CD4-positive, CD25-positive, alpha-beta regulatory T cell (primary cell): ENCODE measurements at regions not wholly inside any gene's neighbourhood (a gene's known extent, or its start where the extent isn't known, plus 50 kb on each side); places are given as distances from the start of the nearest gene placed in this dataset.

ENCODE experiments used
- ATAC-seq, 2 donors: fragments of 150-1000 bp; cut with Tn5 transposase; one replicate each; pipeline ENCODE4 v1.10.0; 2021; ENCODE audit warnings: low read depth in 2 of 2, moderate number of reproducible peaks in 2 of 2, moderate library complexity in 1 of 2
- DNase-seq, 3 donors: peaks; one replicate each; pipeline versions ENCODE4 v3.0.0 to v3.0.0-alpha.2; 2012 to 2022; ENCODE audit warnings: mixed read lengths in 1 of 3
- H3K27ac ChIP-seq: one replicate; pipeline ENCODE4 v1.7.0; 2013; ENCODE audit warnings: mild to moderate bottlenecking, low read length; ENCODE audit not compliant: insufficient read depth, poor library complexity, severe bottlenecking
- H3K27me3 ChIP-seq: one replicate; pipeline ENCODE4 v1.7.0; 2013; ENCODE audit warnings: low read length; ENCODE audit not compliant: control insufficient read depth, insufficient read depth
- H3K36me3 ChIP-seq: one replicate; pipeline ENCODE4 v1.7.0; 2013; ENCODE audit warnings: mild to moderate bottlenecking, low read length, moderate library complexity; ENCODE audit not compliant: control insufficient read depth, insufficient read depth
- H3K4me1 ChIP-seq: 2 replicates; pipeline ENCODE4 v1.7.0; 2013; ENCODE audit warnings: mild to moderate bottlenecking, low read length; ENCODE audit not compliant: insufficient read depth, control insufficient read depth, poor library complexity, severe bottlenecking
- H3K4me3 ChIP-seq: one replicate; pipeline ENCODE4 v1.7.0; 2013; ENCODE audit warnings: low read depth, mild to moderate bottlenecking, low read length, moderate library complexity
- H3K9me3 ChIP-seq, 2 experiments: 1 replicate in 1 of 2; 2 replicates in 1 of 2; pipeline ENCODE4 v1.7.0; 2013; ENCODE audit warnings: low read length in 2 of 2, mild to moderate bottlenecking in 1 of 2, moderate library complexity in 1 of 2; ENCODE audit not compliant: control insufficient read depth in 2 of 2
- H3K27ac Mint-ChIP-seq, 3 donors: one replicate each; pipeline ENCODE4 v1.8.0; 2020 to 2022; ENCODE audit warnings: mild to moderate bottlenecking in 3 of 3, mixed read lengths in 3 of 3, moderate library complexity in 2 of 3
- H3K27me3 Mint-ChIP-seq: one replicate; pipeline ENCODE4 v1.8.0; 2022; ENCODE audit warnings: mild to moderate bottlenecking, mixed read lengths
- H3K36me3 Mint-ChIP-seq: one replicate; pipeline ENCODE4 v1.8.0; 2020; ENCODE audit warnings: mixed read lengths
- H3K4me1 Mint-ChIP-seq, 4 donors: one replicate each; pipeline ENCODE4 v1.8.0; 2020 to 2022; ENCODE audit warnings: mixed read lengths in 4 of 4, mild to moderate bottlenecking in 1 of 4
- H3K4me3 Mint-ChIP-seq, 4 donors: one replicate each; pipeline ENCODE4 v1.8.0; 2020 to 2022; ENCODE audit warnings: mild to moderate bottlenecking in 4 of 4, mixed read lengths in 4 of 4, moderate library complexity in 3 of 4
- H3K9me3 Mint-ChIP-seq, 7 donors: one replicate each; pipeline ENCODE4 v1.8.0; 2020 to 2022; ENCODE audit warnings: mixed read lengths in 7 of 7, mild to moderate bottlenecking in 3 of 7, moderate library complexity in 2 of 7

- Histone ChIP-seq H3K27ac (no peak overlapping the region), H3K36me3 (no peaks in the 10 kb centered on the region), H3K27me3 (peaks cover 5% of the 10 kb centered on the region), H3K4me1 (no peaks in the 10 kb centered on the region), H3K4me3 (no peak overlapping the region), H3K9me3 (no peaks in the 10 kb centered on the region)
- no peak overlapping the region for H3K27ac Mint-ChIP-seq
- H3K4me3 Mint-ChIP-seq, result no peak overlapping the region
- H3K27me3 Mint-ChIP-seq, result peaks cover 9% of the 10 kb centered on the region
- no peaks in the 10 kb centered on the region for H3K4me1 Mint-ChIP-seq
- no peaks in the 10 kb centered on the region for H3K36me3 Mint-ChIP-seq
- DNase-seq, result no peak
- no peak for ATAC-seq
- peaks cover 0 to 2% (median 0%) of the 10 kb centered on the region in 7 donors for H3K9me3 Mint-ChIP-seq
These were observed 496.1 kb downstream of the BCL11B start for GRCh38 chr14:98775892-98776291.

GRCh38 chr14:98782062-98782461, 489.9 kb downstream of the BCL11B start:
- ATAC-seq, result no peak
- Histone ChIP-seq H3K27me3 (peaks cover 4% of the 10 kb centered on the region), H3K27ac (no peak overlapping the region), H3K4me3 (no peak overlapping the region), H3K4me1 (no peaks in the 10 kb centered on the region), H3K9me3 (no peaks in the 10 kb centered on the region), H3K36me3 (no peaks in the 10 kb centered on the region)
- H3K4me1 Mint-ChIP-seq, result no peaks in the 10 kb centered on the region
- peaks cover 0 to 4% (median 0%) of the 10 kb centered on the region in 7 donors for H3K9me3 Mint-ChIP-seq
- peaks cover 4% of the 10 kb centered on the region for H3K36me3 Mint-ChIP-seq
- no peak overlapping the region for H3K27ac Mint-ChIP-seq
- no peak for DNase-seq
- no peak overlapping the region for H3K4me3 Mint-ChIP-seq
- H3K27me3 Mint-ChIP-seq, result peaks cover 4% of the 10 kb centered on the region

- Histone ChIP-seq H3K27ac (no peak overlapping the region), H3K9me3 (no peaks in the 10 kb centered on the region), H3K4me1 (no peaks in the 10 kb centered on the region), H3K27me3 (peaks cover 4% of the 10 kb centered on the region), H3K4me3 (no peak overlapping the region), H3K36me3 (no peaks in the 10 kb centered on the region)
- ATAC-seq (no peak), DNase-seq (no peak)
- Mint-ChIP-seq H3K4me3 (no peak overlapping the region), H3K27me3 (peaks cover 21% of the 10 kb centered on the region), H3K27ac (no peak overlapping the region), H3K9me3 (peaks cover 0 to 6% (median 0%) of the 10 kb centered on the region in 7 donors), H3K4me1 (no peaks in the 10 kb centered on the region), H3K36me3 (peaks cover 4% of the 10 kb centered on the region)
These were observed 486.4 kb downstream of the BCL11B start for GRCh38 chr14:98785578-98785977.

GRCh38 chr14:98786456-98786855, 485.5 kb downstream of the BCL11B start:
- Mint-ChIP-seq H3K4me1 (no peaks in the 10 kb centered on the region), H3K27ac (peak overlapping the region in 1 of 3 donors; percentile 66), H3K36me3 (peaks cover 4% of the 10 kb centered on the region), H3K27me3 (peaks cover 21% of the 10 kb centered on the region), H3K9me3 (peaks cover 0 to 6% (median 0%) of the 10 kb centered on the region in 7 donors), H3K4me3 (no peak overlapping the region)
- ATAC-seq (no peak), DNase-seq (no peak)
- H3K4me3 ChIP-seq, result no peak overlapping the region
- H3K4me1 ChIP-seq, result no peaks in the 10 kb centered on the region
- peaks cover 4% of the 10 kb centered on the region for H3K27me3 ChIP-seq
- no peak overlapping the region for H3K27ac ChIP-seq
- no peaks in the 10 kb centered on the region for H3K9me3 ChIP-seq
- no peaks in the 10 kb centered on the region for H3K36me3 ChIP-seq

- ATAC-seq, result no peak
These were observed 480.3 kb downstream of the BCL11B start for GRCh38 chr14:98791661-98792060.

GRCh38 chr14:98792171-98792570, 479.8 kb downstream of the BCL11B start:
- H3K4me3 ChIP-seq, result no peak overlapping the region
- no peak overlapping the region for H3K27ac ChIP-seq
- ATAC-seq (no peak), DNase-seq (no peak)
- Mint-ChIP-seq H3K9me3 (peaks cover 0 to 16% (median 8%) of the 10 kb centered on the region in 7 donors), H3K27me3 (peaks cover 20% of the 10 kb centered on the region), H3K4me1 (peaks cover 0 to 2% (median 0%) of the 10 kb centered on the region in 4 donors), H3K4me3 (no peak overlapping the region), H3K27ac (no peak overlapping the region), H3K36me3 (no peaks in the 10 kb centered on the region)
- peaks cover 3% of the 10 kb centered on the region for H3K27me3 ChIP-seq
- H3K36me3 ChIP-seq, result no peaks in the 10 kb centered on the region
- no peaks in the 10 kb centered on the region for H3K4me1 ChIP-seq
- H3K9me3 ChIP-seq, result peaks cover 6 to 7% of the 10 kb centered on the region in 2 experiments

More at GRCh38 chr14:98791661-98792060, 480.3 kb downstream of the BCL11B start:
- no peak for DNase-seq
- Histone ChIP-seq H3K27me3 (peaks cover 3% of the 10 kb centered on the region), H3K4me1 (no peaks in the 10 kb centered on the region), H3K9me3 (peaks cover 6 to 7% of the 10 kb centered on the region in 2 experiments), H3K4me3 (no peak overlapping the region), H3K27ac (no peak overlapping the region), H3K36me3 (no peaks in the 10 kb centered on the region)
- Mint-ChIP-seq H3K4me1 (peaks cover 0 to 2% (median 0%) of the 10 kb centered on the region in 4 donors), H3K9me3 (peaks cover 0 to 14% (median 7%) of the 10 kb centered on the region in 7 donors), H3K36me3 (no peaks in the 10 kb centered on the region), H3K27me3 (peaks cover 20% of the 10 kb centered on the region), H3K27ac (no peak overlapping the region), H3K4me3 (no peak overlapping the region)

GRCh38 chr14:98798099-98798498, 473.9 kb downstream of the BCL11B start:
- Mint-ChIP-seq H3K27me3 (peaks cover 4% of the 10 kb centered on the region), H3K36me3 (no peaks in the 10 kb centered on the region), H3K4me1 (no peaks in the 10 kb centered on the region), H3K27ac (peak overlapping the region in 1 of 3 donors; percentile 59), H3K4me3 (no peak overlapping the region), H3K9me3 (peaks cover 0 to 13% (median 7%) of the 10 kb centered on the region in 7 donors)
- Histone ChIP-seq H3K4me3 (no peak overlapping the region), H3K36me3 (no peaks in the 10 kb centered on the region), H3K9me3 (peaks cover 6 to 7% of the 10 kb centered on the region in 2 experiments), H3K27ac (no peak overlapping the region), H3K4me1 (no peaks in the 10 kb centered on the region), H3K27me3 (peaks cover 3% of the 10 kb centered on the region)
- DNase-seq, result no peak
- no peak for ATAC-seq

DNA sequence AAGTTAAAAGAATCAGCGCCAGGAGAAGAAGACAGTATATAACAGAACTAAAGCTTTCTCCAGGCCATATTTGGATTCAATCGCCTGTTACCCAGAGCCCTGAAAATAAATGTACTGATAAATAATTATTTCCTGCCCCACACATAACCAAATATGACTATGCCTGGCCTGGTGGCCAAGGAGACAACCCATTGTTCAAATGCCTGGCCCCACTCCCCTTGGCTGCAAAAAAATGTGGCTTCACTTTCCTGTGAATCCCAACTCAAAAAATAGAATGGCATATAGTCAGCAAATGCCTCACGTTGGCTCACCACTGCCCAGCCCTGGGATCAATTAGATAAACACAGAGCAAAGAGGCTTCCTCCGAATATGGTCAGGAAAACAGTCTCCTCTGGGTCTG, 472.1 kb downstream of the BCL11B start:
- ATAC-seq, result no peak
- Histone ChIP-seq H3K4me1 (no peaks in the 10 kb centered on the region), H3K36me3 (no peaks in the 10 kb centered on the region), H3K9me3 (no peaks in the 10 kb centered on the region), H3K4me3 (no peak overlapping the region), H3K27ac (no peak overlapping the region), H3K27me3 (peaks cover 3% of the 10 kb centered on the region)
- Mint-ChIP-seq H3K36me3 (no peaks in the 10 kb centered on the region), H3K4me1 (no peaks in the 10 kb centered on the region), H3K27ac (no peak overlapping the region), H3K4me3 (no peak overlapping the region), H3K9me3 (peaks cover 0 to 10% (median 0%) of the 10 kb centered on the region in 7 donors), H3K27me3 (no peaks in the 10 kb centered on the region)
- no peak for DNase-seq
